ENCODE measurements at regions not wholly inside any gene's neighbourhood (a gene's known extent, or its start where the extent isn't known, plus 50 kb on each side); places are given as distances from the start of the nearest gene placed in this dataset.

- CTCF ChIA-PET, result no interaction called here
- no peak overlapping the region for H3K9ac ChIP-seq (replicated peaks; ENCODE audit: extremely low read depth, insufficient read depth, low read length)
- intact Hi-C loops (cut with micrococcal nuclease), result no loop called here
- no peak overlapping the region for H3K4me2 ChIP-seq (ENCODE audit: insufficient read depth, low read length)
- H3K79me2 ChIP-seq (ENCODE audit: control insufficient read depth, insufficient read depth, low read length), result no peaks in the 10 kb centered on the region
- H4K20me1 ChIP-seq (replicated peaks; ENCODE audit: control insufficient read depth, extremely low read depth, insufficient read depth, low read length), result no peaks in the 10 kb centered on the region
- H3K4me1 ChIP-seq (ENCODE audit: control insufficient read depth, extremely low read depth, insufficient read depth, low read length), result no peaks in the 10 kb centered on the region
- TF ChIP-seq EZH2 (IDR thresholded peaks at IDR 0.05; ENCODE audit: borderline replicate concordance, low read depth, low read length, severe bottlenecking) (no peak), FOS (IDR thresholded peaks at IDR 0.05; ENCODE audit: borderline replicate concordance, insufficient read depth, low read length) (no peak), JUN (IDR thresholded peaks at IDR 0.05; ENCODE audit: borderline replicate concordance, insufficient read depth, insufficient read length, low read depth) (no peak), POLR2A (IDR thresholded peaks at IDR 0.05; ENCODE audit: low read depth, low read length) (no peak)
- H3K27ac ChIP-seq (ENCODE audit: insufficient read depth, low read depth, low read length), result no peak overlapping the region
- H3K27me3 ChIP-seq (ENCODE audit: control insufficient read depth in 2 of 2, insufficient read depth in 2 of 2, low read length in 2 of 2), result no peaks in the 10 kb centered on the region
- dilution Hi-C loops (cut with MboI; ENCODE audit: extremely low pct_ligation_motif_present, low sequenced_read_pairs), result no loop called here
- no peaks in the 10 kb centered on the region for H3K36me3 ChIP-seq (ENCODE audit: control insufficient read depth in 2 of 2, extremely low read depth in 1 of 2, insufficient read depth in 2 of 2, low read length in 2 of 2)
- DNase-seq (ENCODE audit: low read depth, low spot score) (no peak), FAIRE-seq (no peak)
- H3K4me3 ChIP-seq (replicated peaks in 1 of 3; ENCODE audit: insufficient read depth in 1 of 3, low read depth in 1 of 3, low read length in 3 of 3), result no peak overlapping the region
- H2AFZ ChIP-seq (ENCODE audit: low read depth, low read length), result no peak overlapping the region
- H3K9me3 ChIP-seq (replicated peaks; ENCODE audit: control insufficient read depth, insufficient read depth, low read length), result peaks cover 3% of the 10 kb centered on the region
- no peaks in the 10 kb centered on the region for H3K9me1 ChIP-seq (replicated peaks; ENCODE audit: control insufficient read depth, extremely low read depth, insufficient read depth, low read length)
- BruUV-seq (replicated peaks), result no TSS peak
- POLR2A ChIA-PET, result no interaction called here
Observed at GRCh38 chr12:114776731-114777442, 92.9 kb upstream of the TBX3 start.

- H3K4me1 ChIP-seq (ENCODE audit: control insufficient read depth, extremely low read depth, insufficient read depth, low read length), result no peaks in the 10 kb centered on the region
- ChIA-PET POLR2A (no interaction called here), CTCF (no interaction called here)
- FAIRE-seq, result no peak
- H3K9me3 ChIP-seq (replicated peaks; ENCODE audit: control insufficient read depth, insufficient read depth, low read length), result no peaks in the 10 kb centered on the region
- H2AFZ ChIP-seq (ENCODE audit: low read depth, low read length), result no peak overlapping the region
- H3K9me1 ChIP-seq (replicated peaks; ENCODE audit: control insufficient read depth, extremely low read depth, insufficient read depth, low read length), result no peaks in the 10 kb centered on the region
- no peak overlapping the region for H3K4me2 ChIP-seq (ENCODE audit: insufficient read depth, low read length)
- H3K9ac ChIP-seq (replicated peaks; ENCODE audit: extremely low read depth, insufficient read depth, low read length), result no peak overlapping the region
- no peaks in the 10 kb centered on the region for H4K20me1 ChIP-seq (replicated peaks; ENCODE audit: control insufficient read depth, extremely low read depth, insufficient read depth, low read length)
- no peaks in the 10 kb centered on the region for H3K36me3 ChIP-seq (ENCODE audit: control insufficient read depth in 2 of 2, extremely low read depth in 1 of 2, insufficient read depth in 2 of 2, low read length in 2 of 2)
- no peak for DNase-seq (ENCODE audit: low read depth, low spot score)
- intact Hi-C loops (cut with micrococcal nuclease) (no loop called here), dilution Hi-C loops (cut with MboI; ENCODE audit: extremely low pct_ligation_motif_present, low sequenced_read_pairs) (no loop called here)
- H3K79me2 ChIP-seq (ENCODE audit: control insufficient read depth, insufficient read depth, low read length), result no peaks in the 10 kb centered on the region
- no TSS peak for BruUV-seq (replicated peaks)
- no peak overlapping the region for H3K4me3 ChIP-seq (replicated peaks in 1 of 3; ENCODE audit: insufficient read depth in 1 of 3, low read depth in 1 of 3, low read length in 3 of 3)
- no peak overlapping the region for H3K27ac ChIP-seq (ENCODE audit: insufficient read depth, low read depth, low read length)
- TF ChIP-seq JUN (IDR thresholded peaks at IDR 0.05; ENCODE audit: borderline replicate concordance, insufficient read depth, insufficient read length, low read depth), result no peak
- TF ChIP-seq MYC (IDR thresholded peaks at IDR 0.05; ENCODE audit: low read depth, low read length), result no peak
- no peak for TF ChIP-seq CTCF (IDR thresholded peaks at IDR 0.05; ENCODE audit: extremely low read depth in 1 of 2, insufficient read depth in 1 of 2, low read depth in 1 of 2, low read length in 2 of 2)
- no peak for TF ChIP-seq FOS (IDR thresholded peaks at IDR 0.05; ENCODE audit: borderline replicate concordance, insufficient read depth, low read length)
- no peak for TF ChIP-seq GATA2 (IDR thresholded peaks at IDR 0.05; ENCODE audit: insufficient read depth, insufficient read length, low read depth, low read length)
- TF ChIP-seq POLR2A (IDR thresholded peaks at IDR 0.05; ENCODE audit: low read depth, low read length), result no peak
- no peak for TF ChIP-seq POLR2AphosphoS5 (IDR thresholded peaks at IDR 0.05; ENCODE audit: insufficient read depth, low read depth, low read length)
- no peak for TF ChIP-seq MAX (IDR thresholded peaks at IDR 0.05; ENCODE audit: insufficient read depth, insufficient read length)
- TF ChIP-seq EZH2 (IDR thresholded peaks at IDR 0.05; ENCODE audit: borderline replicate concordance, low read depth, low read length, severe bottlenecking), result no peak
- no peaks in the 10 kb centered on the region for H3K27me3 ChIP-seq (ENCODE audit: control insufficient read depth in 2 of 2, insufficient read depth in 2 of 2, low read length in 2 of 2)
Observed at GRCh38 chr12:114774699-114775098, 90.7 kb upstream of the TBX3 start.

All from endothelial cell of umbilical vein (primary cell).